RWPE1 (cell line): ENCODE measurements at regions not wholly inside any gene's neighbourhood (a gene's known extent, or its start where the extent isn't known, plus 50 kb on each side); places are given as distances from the start of the nearest gene placed in this dataset.

Source experiments
- CTCF ChIA-PET: fragments of 350-600 bp; sonication (Branson Sonifier 250); formaldehyde crosslinking; extraction: SDS; loops from one replicate; lab custom pipeline; 2021; lab: Yijun Ruan, JAX
- POLR2A ChIA-PET: fragments of 400-600 bp; formaldehyde crosslinking; extraction: SDS; loops from one replicate; lab custom pipeline; 2020; ENCODE audit warnings: antibody characterized with exemption; ENCODE audit not compliant: low non-redundant PET; lab: Yijun Ruan, JAX
- DNase-seq: peaks from one replicate; pipeline ENCODE4 v3.0.0; 2012; ENCODE audit warnings: low spot score
- H3K27ac ChIP-seq: fragments of 450-650 bp; 2 replicates; pipeline ENCODE4 v1.5.1; 2017
- TF ChIP-seq, protein P1 (sequence below): fragments of 450-650 bp; conservative IDR thresholded peaks from 2 replicates; pipeline ENCODE4 v1.5.1; 2017; ENCODE audit warnings: low read depth, mild to moderate bottlenecking

DNA sequence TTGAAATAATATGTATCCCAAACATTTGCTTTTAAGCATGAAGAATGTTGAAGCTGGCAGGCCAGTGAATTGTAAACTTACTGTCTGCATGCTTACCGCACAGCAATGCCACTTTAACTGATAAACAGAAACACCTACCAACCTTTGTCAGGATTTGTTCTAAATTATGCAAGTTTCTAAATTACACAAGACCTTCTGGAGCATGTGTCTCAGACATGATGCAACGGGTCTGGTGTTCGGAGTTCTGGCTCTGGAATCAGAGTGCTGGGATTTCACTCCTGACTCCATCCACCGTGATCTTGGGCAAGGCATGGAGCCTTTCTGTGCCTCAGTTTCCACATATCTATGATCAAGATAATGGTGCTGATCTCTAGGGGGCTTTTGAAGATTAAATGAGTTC, 111.2 kb downstream of the CCT6B start:
- POLR2A ChIA-PET, result no interaction called here

DNA sequence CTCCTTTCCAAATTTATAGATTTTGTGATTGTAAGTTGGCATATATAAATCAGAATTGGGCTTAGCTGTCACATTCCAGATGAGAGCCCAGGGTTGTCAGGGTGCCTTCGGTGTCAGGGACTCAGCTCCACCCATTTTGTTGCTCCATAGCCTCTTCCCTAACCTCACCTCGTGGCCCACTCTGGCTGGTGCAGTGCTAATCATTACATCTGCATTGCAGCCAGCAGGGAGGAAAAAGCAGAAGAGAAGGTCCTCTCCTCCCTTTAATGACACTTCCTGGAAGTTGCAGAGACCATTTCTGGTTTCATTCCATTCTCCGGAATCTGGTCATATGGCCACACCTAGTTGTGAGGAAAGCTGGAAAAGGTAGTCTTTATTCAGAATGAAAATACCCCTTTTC, 113.3 kb downstream of the CCT6B start:
- no peak overlapping the region for H3K27ac ChIP-seq
- CTCF ChIA-PET, result no interaction called here
- TF ChIP-seq, protein P1, sequence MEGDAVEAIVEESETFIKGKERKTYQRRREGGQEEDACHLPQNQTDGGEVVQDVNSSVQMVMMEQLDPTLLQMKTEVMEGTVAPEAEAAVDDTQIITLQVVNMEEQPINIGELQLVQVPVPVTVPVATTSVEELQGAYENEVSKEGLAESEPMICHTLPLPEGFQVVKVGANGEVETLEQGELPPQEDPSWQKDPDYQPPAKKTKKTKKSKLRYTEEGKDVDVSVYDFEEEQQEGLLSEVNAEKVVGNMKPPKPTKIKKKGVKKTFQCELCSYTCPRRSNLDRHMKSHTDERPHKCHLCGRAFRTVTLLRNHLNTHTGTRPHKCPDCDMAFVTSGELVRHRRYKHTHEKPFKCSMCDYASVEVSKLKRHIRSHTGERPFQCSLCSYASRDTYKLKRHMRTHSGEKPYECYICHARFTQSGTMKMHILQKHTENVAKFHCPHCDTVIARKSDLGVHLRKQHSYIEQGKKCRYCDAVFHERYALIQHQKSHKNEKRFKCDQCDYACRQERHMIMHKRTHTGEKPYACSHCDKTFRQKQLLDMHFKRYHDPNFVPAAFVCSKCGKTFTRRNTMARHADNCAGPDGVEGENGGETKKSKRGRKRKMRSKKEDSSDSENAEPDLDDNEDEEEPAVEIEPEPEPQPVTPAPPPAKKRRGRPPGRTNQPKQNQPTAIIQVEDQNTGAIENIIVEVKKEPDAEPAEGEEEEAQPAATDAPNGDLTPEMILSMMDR, result no peak
- POLR2A ChIA-PET, result no interaction called here
- no peak for DNase-seq

More for the DNA sequence above, 111.2 kb downstream of the CCT6B start:
- no peak for DNase-seq
- TF ChIP-seq, protein P1, result no peak
- CTCF ChIA-PET, result no interaction called here
- no peak overlapping the region for H3K27ac ChIP-seq

DNA sequence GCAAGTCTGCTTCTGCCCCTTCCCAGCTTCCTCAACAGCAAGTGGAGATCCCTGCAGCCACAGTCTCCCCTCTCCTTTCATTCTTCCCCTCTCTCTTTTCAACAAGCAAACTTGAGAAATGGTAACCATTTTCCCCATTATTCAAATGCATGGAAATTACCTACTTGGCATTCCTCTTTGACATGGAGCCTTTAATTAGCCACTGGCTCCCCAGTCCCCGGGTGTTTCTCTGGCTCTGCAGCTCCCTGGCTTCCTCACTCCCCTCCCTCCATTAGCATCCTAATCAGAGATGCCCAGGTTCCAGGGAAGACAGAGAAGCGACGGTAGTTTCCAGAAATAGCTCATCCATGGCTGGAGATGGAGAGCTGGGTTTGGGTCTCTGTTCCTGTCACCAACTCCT, 116.0 kb downstream of the CCT6B start:
- no peak overlapping the region for H3K27ac ChIP-seq
- ChIA-PET CTCF (no interaction called here), POLR2A (no interaction called here)
- TF ChIP-seq, protein P1, result no peak
- no peak for DNase-seq

DNA sequence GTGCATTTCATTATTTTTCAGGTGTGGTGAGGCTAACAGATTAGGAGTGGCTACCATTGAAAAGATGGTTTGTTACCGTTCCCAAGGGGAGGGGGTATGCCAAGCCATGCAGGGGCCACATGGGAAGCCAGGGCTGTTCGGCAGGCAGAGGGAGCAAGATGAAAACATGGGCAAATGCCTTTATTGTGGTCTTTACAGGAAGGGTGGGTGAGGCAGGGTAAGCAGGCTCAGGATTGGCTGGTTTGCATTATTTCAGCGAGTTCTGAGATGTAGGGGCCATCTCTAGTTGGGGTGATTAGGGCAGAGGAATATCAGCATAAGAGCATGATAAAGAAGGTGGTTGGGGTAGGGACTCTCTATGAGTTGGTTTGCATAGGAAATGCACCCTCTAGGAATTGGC, 117.6 kb downstream of the CCT6B start:
- no peak for DNase-seq
- POLR2A ChIA-PET, result no interaction called here
- H3K27ac ChIP-seq, result no peak overlapping the region
- CTCF ChIA-PET, result no interaction called here
- TF ChIP-seq, protein P1, result no peak

DNA sequence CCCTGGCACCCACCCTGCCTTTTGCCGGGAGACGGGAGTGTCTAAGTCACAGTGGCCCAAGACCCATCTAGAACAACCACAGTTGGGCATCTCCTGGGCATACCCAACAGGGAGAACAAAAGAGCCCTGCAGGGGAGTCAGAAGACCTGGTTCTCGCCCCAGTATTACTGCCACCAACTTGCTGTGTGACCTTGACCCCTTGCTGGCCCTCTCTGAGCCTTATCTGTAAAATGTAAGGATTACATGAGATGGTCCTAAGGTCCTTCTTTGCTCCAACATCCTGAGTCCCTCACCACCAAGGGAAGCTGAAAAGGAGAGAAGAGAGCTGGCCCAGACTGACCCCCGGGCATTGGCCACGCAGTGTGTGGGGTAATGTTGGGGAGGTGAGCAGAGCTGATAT, 119.0 kb downstream of the CCT6B start:
- TF ChIP-seq, protein P1, result no peak
- DNase-seq, result no peak
- ChIA-PET CTCF (interaction anchor here (0.6 kb wide), 1 partner anchor 1158 kb away, joined by 5 read pairs; no protein-coding TSS in a partner anchor), POLR2A (no interaction called here)
- H3K27ac ChIP-seq, result no peak overlapping the region

DNA sequence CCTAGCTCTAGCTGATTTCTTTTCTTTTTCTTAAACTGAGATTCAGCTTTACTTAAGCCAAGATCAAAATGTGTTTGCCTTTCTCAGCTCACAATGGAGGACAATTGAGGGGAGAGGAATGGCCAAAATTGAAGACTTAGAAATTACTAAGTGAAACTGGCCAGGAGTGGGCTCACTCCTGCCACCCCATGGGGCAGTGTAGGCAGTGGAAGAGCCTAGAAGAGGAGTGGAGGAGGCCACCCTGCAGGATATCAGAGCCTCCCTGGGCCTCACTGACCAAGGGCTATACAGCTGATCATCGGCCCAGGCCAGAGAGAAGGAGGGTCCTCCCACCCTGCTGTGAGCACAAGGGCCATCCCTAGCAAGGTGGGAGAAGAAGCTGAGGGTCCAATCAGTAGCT, 119.8 kb downstream of the CCT6B start:
- ChIA-PET CTCF (interaction anchor here (0.6 kb wide), 1 partner anchor 66 kb away, joined by 3 read pairs; no protein-coding TSS in a partner anchor), POLR2A (no interaction called here)
- TF ChIP-seq, protein P1, result no peak
- DNase-seq, result no peak
- no peak overlapping the region for H3K27ac ChIP-seq
